Neural cell (in vitro differentiated cells): ENCODE measurements at regions not wholly inside any gene's neighbourhood (a gene's known extent, or its start where the extent isn't known, plus 50 kb on each side); places are given as distances from the start of the nearest gene placed in this dataset.

ENCODE experiments used
- H2AFZ ChIP-seq: fragments of 200-600, 300-800 bp; sonication (generic), shearing (Covaris generic); 2 replicates; pipeline ENCODE4 v1.6.0; 2014; ENCODE audit warnings: low read depth, mild to moderate bottlenecking, antibody characterized with exemption, low read length, moderate library complexity
- H3F3A ChIP-seq: fragments of 200-600 bp; shearing (Covaris generic); 2 replicates; pipeline ENCODE4 v1.6.1; 2016; ENCODE audit warnings: mild to moderate bottlenecking, moderate library complexity, mixed read lengths, antibody characterized with exemption, low read length; ENCODE audit not compliant: insufficient read depth, poor library complexity, severe bottlenecking
- H3K27ac ChIP-seq: fragments of 200-600, 300-800 bp; sonication (generic), shearing (Covaris generic); 2 replicates; pipeline ENCODE4 v1.5.1; 2014; ENCODE audit warnings: mild to moderate bottlenecking, low read length, moderate library complexity
- H3K27me3 ChIP-seq: fragments of 300-800, 200-600 bp; sonication (generic), shearing (Covaris generic); 2 replicates; pipeline ENCODE4 v1.6.0; 2014; ENCODE audit warnings: mild to moderate bottlenecking, low read depth, low read length, moderate library complexity; ENCODE audit not compliant: insufficient read depth
- H3K36me3 ChIP-seq: fragments of 300-800, 200-600 bp; sonication (generic), shearing (Covaris generic); 2 replicates; pipeline ENCODE4 v1.5.1; 2014; ENCODE audit warnings: mild to moderate bottlenecking, antibody characterized with exemption, low read length, moderate library complexity; ENCODE audit not compliant: insufficient read depth
- H3K4me2 ChIP-seq: fragments of 300-800, 200-600 bp; sonication (generic), shearing (Covaris generic); 2 replicates; pipeline ENCODE4 v1.6.0; 2014; ENCODE audit warnings: mild to moderate bottlenecking, low read length
- H3K4me3 ChIP-seq: fragments of 300-800, 200-600 bp; sonication (generic), shearing (Covaris generic); 2 replicates; pipeline ENCODE4 v1.5.1; 2014; ENCODE audit warnings: mild to moderate bottlenecking, low read length, moderate library complexity
- H3K79me2 ChIP-seq: fragments of 200-600 bp; shearing (Covaris generic); replicated peaks from 2 replicates; pipeline ENCODE4 v1.6.0; 2014; ENCODE audit warnings: mild to moderate bottlenecking, low read length, moderate library complexity; ENCODE audit not compliant: insufficient read depth
- H3K9ac ChIP-seq: fragments of 300-800, 200-600 bp; sonication (generic), shearing (Covaris generic); 2 replicates; pipeline ENCODE4 v1.6.1; 2016; ENCODE audit warnings: mild to moderate bottlenecking, low read length, mixed read lengths
- H3K9me2 ChIP-seq: fragments of 200-600 bp; shearing (Covaris generic); 2 replicates; pipeline ENCODE4 v1.6.1; 2016; ENCODE audit warnings: mild to moderate bottlenecking, low read length, mixed read lengths; ENCODE audit not compliant: insufficient read depth
- H3K9me3 ChIP-seq: fragments of 200-600, 300-800 bp; sonication (generic), shearing (Covaris generic); 2 replicates; pipeline ENCODE4 v1.6.1; 2016; ENCODE audit warnings: mild to moderate bottlenecking, mixed run types, low read length, moderate library complexity, mixed read lengths
- H4K20me1 ChIP-seq: fragments of 200-600 bp; shearing (Covaris generic); 2 replicates; pipeline ENCODE4 v1.6.1; 2016; ENCODE audit warnings: mild to moderate bottlenecking, mixed run types; ENCODE audit not compliant: insufficient read depth
- EP300 ChIP-seq: fragments of 450-650 bp; conservative IDR thresholded peaks from 2 replicates; pipeline ENCODE4 v1.6.1; 2014; ENCODE audit warnings: antibody characterized with exemption, mild to moderate bottlenecking, moderate library complexity; ENCODE audit not compliant: poor library complexity, severe bottlenecking
- EZH2 ChIP-seq: fragments of 200-600, 300-800 bp; shearing (Covaris generic), sonication (generic); IDR thresholded peaks from 2 replicates; pipeline ENCODE4 v1.6.1; 2014; ENCODE audit warnings: antibody characterized with exemption, low read length, borderline replicate concordance, mild to moderate bottlenecking; ENCODE audit not compliant: insufficient read depth, poor library complexity, severe bottlenecking
- MXI1 ChIP-seq: fragments of 450-650 bp; conservative IDR thresholded peaks from 2 replicates; pipeline ENCODE4 v1.6.1; 2014; ENCODE audit warnings: antibody characterized with exemption, mild to moderate bottlenecking; ENCODE audit not compliant: poor library complexity, severe bottlenecking
- POLR2AphosphoS5 ChIP-seq: IDR thresholded peaks from 2 replicates; pipeline ENCODE4 v1.6.1; 2012
- RAD21 ChIP-seq: fragments of 450-650 bp; conservative IDR thresholded peaks from 2 replicates; pipeline ENCODE4 v1.6.1; 2014; ENCODE audit warnings: antibody characterized with exemption, mild to moderate bottlenecking, moderate library complexity
- SMC3 ChIP-seq: fragments of 450-650 bp; conservative IDR thresholded peaks from 2 replicates; pipeline ENCODE4 v1.6.1; 2014; ENCODE audit warnings: antibody characterized with exemption, mild to moderate bottlenecking, moderate library complexity; ENCODE audit not compliant: poor library complexity
- TAF1 ChIP-seq: IDR thresholded peaks from 2 replicates; pipeline ENCODE4 v1.6.1; 2012; ENCODE audit warnings: low read depth
- TF ChIP-seq, protein P1 (sequence below): IDR thresholded peaks from 2 replicates; pipeline ENCODE4 v1.6.1; 2012; ENCODE audit warnings: borderline replicate concordance
- TF ChIP-seq, protein P2 (sequence below): fragments of 450-650 bp; IDR thresholded peaks from 2 replicates; pipeline ENCODE4 v1.5.1; 2014; ENCODE audit warnings: antibody characterized with exemption, mild to moderate bottlenecking, moderate library complexity; ENCODE audit not compliant: poor library complexity, severe bottlenecking

GRCh38 chr1:106986603-106987002, 69.9 kb upstream of the PRMT6 start:
- no peak overlapping the region for H2AFZ ChIP-seq

DNA sequence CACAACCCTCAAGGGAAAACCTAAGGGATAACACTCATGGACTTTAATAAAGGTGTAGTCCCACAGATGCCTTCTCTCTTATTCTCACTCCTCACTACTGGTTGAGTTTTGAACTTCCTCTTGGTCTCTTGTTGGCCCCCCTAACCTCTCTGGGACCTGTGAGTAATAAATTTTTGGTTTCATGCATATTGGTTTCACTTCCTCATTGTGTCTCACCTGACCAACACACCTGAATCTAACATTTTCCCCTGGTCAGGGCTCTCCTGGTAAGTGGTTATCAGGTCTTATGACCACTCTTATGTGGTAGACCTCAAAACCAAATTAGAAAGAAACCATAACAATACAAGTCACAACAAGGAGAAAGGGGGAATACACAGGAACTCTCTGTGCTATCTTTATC, 60.5 kb upstream of the PRMT6 start:
- Histone ChIP-seq H2AFZ (no peak overlapping the region), H4K20me1 (no peaks in the 10 kb centered on the region), H3K9me2 (no peaks in the 10 kb centered on the region), H3K9me3 (no peaks in the 10 kb centered on the region), H3K9ac (no peak overlapping the region), H3K27ac (no peak overlapping the region), H3K4me2 (no peak overlapping the region), H3F3A (no peaks in the 10 kb centered on the region), H3K27me3 (no peaks in the 10 kb centered on the region), H3K4me3 (no peak overlapping the region), H3K79me2 (no peaks in the 10 kb centered on the region), H3K36me3 (no peaks in the 10 kb centered on the region)
- TF ChIP-seq EP300 (no peak), EZH2 (no peak), MXI1 (no peak), SMC3 (no peak), TAF1 (no peak), RAD21 (no peak), POLR2AphosphoS5 (no peak)
- TF ChIP-seq, protein P1, sequence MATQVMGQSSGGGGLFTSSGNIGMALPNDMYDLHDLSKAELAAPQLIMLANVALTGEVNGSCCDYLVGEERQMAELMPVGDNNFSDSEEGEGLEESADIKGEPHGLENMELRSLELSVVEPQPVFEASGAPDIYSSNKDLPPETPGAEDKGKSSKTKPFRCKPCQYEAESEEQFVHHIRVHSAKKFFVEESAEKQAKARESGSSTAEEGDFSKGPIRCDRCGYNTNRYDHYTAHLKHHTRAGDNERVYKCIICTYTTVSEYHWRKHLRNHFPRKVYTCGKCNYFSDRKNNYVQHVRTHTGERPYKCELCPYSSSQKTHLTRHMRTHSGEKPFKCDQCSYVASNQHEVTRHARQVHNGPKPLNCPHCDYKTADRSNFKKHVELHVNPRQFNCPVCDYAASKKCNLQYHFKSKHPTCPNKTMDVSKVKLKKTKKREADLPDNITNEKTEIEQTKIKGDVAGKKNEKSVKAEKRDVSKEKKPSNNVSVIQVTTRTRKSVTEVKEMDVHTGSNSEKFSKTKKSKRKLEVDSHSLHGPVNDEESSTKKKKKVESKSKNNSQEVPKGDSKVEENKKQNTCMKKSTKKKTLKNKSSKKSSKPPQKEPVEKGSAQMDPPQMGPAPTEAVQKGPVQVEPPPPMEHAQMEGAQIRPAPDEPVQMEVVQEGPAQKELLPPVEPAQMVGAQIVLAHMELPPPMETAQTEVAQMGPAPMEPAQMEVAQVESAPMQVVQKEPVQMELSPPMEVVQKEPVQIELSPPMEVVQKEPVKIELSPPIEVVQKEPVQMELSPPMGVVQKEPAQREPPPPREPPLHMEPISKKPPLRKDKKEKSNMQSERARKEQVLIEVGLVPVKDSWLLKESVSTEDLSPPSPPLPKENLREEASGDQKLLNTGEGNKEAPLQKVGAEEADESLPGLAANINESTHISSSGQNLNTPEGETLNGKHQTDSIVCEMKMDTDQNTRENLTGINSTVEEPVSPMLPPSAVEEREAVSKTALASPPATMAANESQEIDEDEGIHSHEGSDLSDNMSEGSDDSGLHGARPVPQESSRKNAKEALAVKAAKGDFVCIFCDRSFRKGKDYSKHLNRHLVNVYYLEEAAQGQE, result no peak
- TF ChIP-seq, protein P2, sequence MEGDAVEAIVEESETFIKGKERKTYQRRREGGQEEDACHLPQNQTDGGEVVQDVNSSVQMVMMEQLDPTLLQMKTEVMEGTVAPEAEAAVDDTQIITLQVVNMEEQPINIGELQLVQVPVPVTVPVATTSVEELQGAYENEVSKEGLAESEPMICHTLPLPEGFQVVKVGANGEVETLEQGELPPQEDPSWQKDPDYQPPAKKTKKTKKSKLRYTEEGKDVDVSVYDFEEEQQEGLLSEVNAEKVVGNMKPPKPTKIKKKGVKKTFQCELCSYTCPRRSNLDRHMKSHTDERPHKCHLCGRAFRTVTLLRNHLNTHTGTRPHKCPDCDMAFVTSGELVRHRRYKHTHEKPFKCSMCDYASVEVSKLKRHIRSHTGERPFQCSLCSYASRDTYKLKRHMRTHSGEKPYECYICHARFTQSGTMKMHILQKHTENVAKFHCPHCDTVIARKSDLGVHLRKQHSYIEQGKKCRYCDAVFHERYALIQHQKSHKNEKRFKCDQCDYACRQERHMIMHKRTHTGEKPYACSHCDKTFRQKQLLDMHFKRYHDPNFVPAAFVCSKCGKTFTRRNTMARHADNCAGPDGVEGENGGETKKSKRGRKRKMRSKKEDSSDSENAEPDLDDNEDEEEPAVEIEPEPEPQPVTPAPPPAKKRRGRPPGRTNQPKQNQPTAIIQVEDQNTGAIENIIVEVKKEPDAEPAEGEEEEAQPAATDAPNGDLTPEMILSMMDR, result no peak

More at GRCh38 chr1:106986603-106987002, 69.9 kb upstream of the PRMT6 start:
- Histone ChIP-seq H3K27ac (no peak overlapping the region), H3K9ac (no peak overlapping the region), H3K79me2 (no peaks in the 10 kb centered on the region), H3K9me3 (no peaks in the 10 kb centered on the region), H3F3A (no peaks in the 10 kb centered on the region), H3K4me3 (no peak overlapping the region), H3K4me2 (no peak overlapping the region), H4K20me1 (no peaks in the 10 kb centered on the region), H3K9me2 (no peaks in the 10 kb centered on the region), H3K27me3 (no peaks in the 10 kb centered on the region), H3K36me3 (no peaks in the 10 kb centered on the region)
- no peak for TF ChIP-seq SMC3
- TF ChIP-seq, protein P1, result no peak
- TF ChIP-seq TAF1, result no peak
- TF ChIP-seq EZH2, result no peak
